Stimulated activated CD4-positive, alpha-beta T cell treated with anti-CD3 and anti-CD28 coated beads, Interleukin-4, amount 100 ng/mL, for 1 hour (primary cell): ENCODE measurements at regions not wholly inside any gene's neighbourhood (a gene's known extent, or its start where the extent isn't known, plus 50 kb on each side); places are given as distances from the start of the nearest gene placed in this dataset.

Experiments
- DNase-seq: peaks from one replicate; pipeline ENCODE4 v3.0.0-alpha.2; 2020

- DNase-seq = no peak
These were observed 82.8 kb upstream of the ADO start for GRCh38 chr10:62721687-62722086.

- DNase-seq = no peak
These were observed 81.1 kb upstream of the ADO start for GRCh38 chr10:62723375-62723774.

GRCh38 chr10:62724465-62724864 lies 80.1 kb upstream of the ADO start:
- peak; percentile 16 for DNase-seq

- peak; percentile 62 for DNase-seq
These were observed 78.4 kb upstream of the ADO start for GRCh38 chr10:62726142-62726541.

- no peak for DNase-seq
These were observed 77.9 kb upstream of the ADO start for GRCh38 chr10:62726638-62727037.

- no peak for DNase-seq
These were observed 76.6 kb upstream of the ADO start for GRCh38 chr10:62727934-62728333.

GRCh38 chr10:62728479-62728878 lies 76.0 kb upstream of the ADO start:
- DNase-seq = no peak

- peak; percentile 64 for DNase-seq
These were observed 71.5 kb upstream of the ADO start for GRCh38 chr10:62732841-62733653.

GRCh38 chr10:62733654-62734293 lies 70.7 kb upstream of the ADO start:
- DNase-seq = no peak

GRCh38 chr10:62734781-62735463 lies 69.6 kb upstream of the ADO start:
- no peak for DNase-seq

- DNase-seq = no peak
These were observed 68.9 kb upstream of the ADO start for GRCh38 chr10:62735464-62736167.

- DNase-seq = no peak
These were observed 68.4 kb upstream of the ADO start for GRCh38 chr10:62736168-62736546.

- no peak for DNase-seq
These were observed 65.6 kb upstream of the ADO start for GRCh38 chr10:62738916-62739315.

- no peak for DNase-seq
These were observed 63.4 kb upstream of the ADO start for GRCh38 chr10:62740885-62741745.

- DNase-seq = no peak
These were observed 62.5 kb upstream of the ADO start for GRCh38 chr10:62741996-62742395.

- DNase-seq = no peak
These were observed 61.9 kb upstream of the ADO start for GRCh38 chr10:62742536-62743061.

GRCh38 chr10:62744136-62744535 lies 60.4 kb upstream of the ADO start:
- DNase-seq = no peak

GRCh38 chr10:62745581-62745980 lies 58.9 kb upstream of the ADO start:
- no peak for DNase-seq

GRCh38 chr10:62746951-62747729 lies 57.4 kb upstream of the ADO start:
- no peak for DNase-seq

- no peak for DNase-seq
These were observed 56.1 kb upstream of the ADO start for GRCh38 chr10:62748386-62748785.

- DNase-seq = no peak
These were observed 55.3 kb upstream of the ADO start for GRCh38 chr10:62749093-62749683.
